HEK293T (cell line): ENCODE measurements at regions not wholly inside any gene's neighbourhood (a gene's known extent, or its start where the extent isn't known, plus 50 kb on each side); places are given as distances from the start of the nearest gene placed in this dataset.

Experiments used
- ARNT ChIP-seq: fragments of 450-650 bp; IDR thresholded peaks from 2 replicates; pipeline ENCODE4 v1.6.1; 2017; ENCODE audit warnings: mild to moderate bottlenecking
- BHLHE40 ChIP-seq: fragments of 450-650 bp; IDR thresholded peaks from 2 replicates; pipeline ENCODE4 v1.6.1; 2016; ENCODE audit warnings: mild to moderate bottlenecking, moderate library complexity, borderline replicate concordance
- CTBP1 ChIP-seq: fragments of 450-650 bp; IDR thresholded peaks from 2 replicates; pipeline ENCODE4 v1.6.1; 2016; ENCODE audit warnings: borderline replicate concordance
- ELF4 ChIP-seq: fragments of 450-650 bp; IDR thresholded peaks from 2 replicates; pipeline ENCODE4 v1.6.1; 2017; ENCODE audit warnings: antibody characterized with exemption
- FOXA1 ChIP-seq: fragments of 450-650 bp; IDR thresholded peaks from 2 replicates; pipeline ENCODE4 v1.6.1; 2016; ENCODE audit warnings: mild to moderate bottlenecking
- FOXK2 ChIP-seq: fragments of 450-650 bp; IDR thresholded peaks from 2 replicates; pipeline ENCODE4 v1.6.1; 2016; ENCODE audit warnings: mild to moderate bottlenecking
- FOXM1 ChIP-seq: fragments of 450-650 bp; IDR thresholded peaks from 2 replicates; pipeline ENCODE4 v1.6.1; 2017; ENCODE audit warnings: mild to moderate bottlenecking, borderline replicate concordance
- HDGF ChIP-seq: fragments of 450-650 bp; IDR thresholded peaks from 2 replicates; pipeline ENCODE4 v1.6.1; 2017; ENCODE audit warnings: antibody characterized with exemption, borderline replicate concordance
- L3MBTL2 ChIP-seq: fragments of 450-650 bp; conservative IDR thresholded peaks from 2 replicates; pipeline ENCODE4 v1.6.1; 2016; ENCODE audit warnings: mild to moderate bottlenecking
- LEF1 ChIP-seq: fragments of 450-650 bp; IDR thresholded peaks from 2 replicates; pipeline ENCODE4 v1.6.1; 2017; ENCODE audit warnings: mild to moderate bottlenecking, borderline replicate concordance
- SP1 ChIP-seq: fragments of 450-650 bp; IDR thresholded peaks from 2 replicates; pipeline ENCODE4 v1.6.1; 2017
- SUZ12 ChIP-seq: fragments of 450-650 bp; IDR thresholded peaks from 2 replicates; pipeline ENCODE4 v1.6.1; 2016; ENCODE audit warnings: mild to moderate bottlenecking
- TARDBP ChIP-seq: fragments of 450-650 bp; IDR thresholded peaks from 2 replicates; pipeline ENCODE4 v1.6.1; 2016
- ZNF384 ChIP-seq: fragments of 450-650 bp; IDR thresholded peaks from 2 replicates; pipeline ENCODE4 v1.6.1; 2016

DNA sequence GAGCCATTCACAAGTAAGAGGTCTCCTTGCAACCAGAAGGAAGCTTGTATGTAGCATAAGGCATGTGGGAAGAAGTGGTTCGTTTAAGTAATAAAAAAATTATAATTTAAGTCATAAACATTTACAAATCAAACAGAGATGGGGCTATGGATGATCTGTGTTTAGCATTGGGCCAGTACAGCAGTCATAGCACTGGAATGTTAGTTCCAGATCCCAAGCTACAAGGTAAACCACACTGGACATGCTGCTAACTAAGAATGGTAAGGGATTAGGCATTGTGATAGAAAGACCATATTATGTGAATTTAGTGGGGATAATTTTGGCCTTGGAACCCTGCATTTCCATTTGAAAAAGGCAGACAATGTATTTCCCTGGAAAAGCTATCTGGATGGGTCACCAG lies 170.4 kb upstream of the KCNN2 start:
- TF ChIP-seq BHLHE40 (no peak), SUZ12 (no peak), LEF1 (no peak), SP1 (no peak), L3MBTL2 (no peak), HDGF (no peak), FOXM1 (no peak), ZNF384 (no peak), ELF4 (no peak), FOXA1 (no peak), TARDBP (no peak), FOXK2 (no peak), ARNT (no peak), CTBP1 (no peak)
